SK-N-SH treated with all-trans-retinoic acid at 6 μM for 48 hours (cell line): ENCODE measurements at regions not wholly inside any gene's neighbourhood (a gene's known extent, or its start where the extent isn't known, plus 50 kb on each side); places are given as distances from the start of the nearest gene placed in this dataset.

Source experiments
- ATAC-seq: fragments of 200-7000 bp; cut with Tn5 transposase; 3 replicates; pipeline ENCODE4 v1.9.1; 2020; ENCODE audit warnings: mild to moderate bottlenecking, moderate library complexity
- ARNTL ChIP-seq: fragments of 450-650 bp; formaldehyde crosslinking; IDR thresholded peaks from 2 replicates; pipeline ENCODE4 v1.5.0; 2020; ENCODE audit warnings: low read depth, mild to moderate bottlenecking, moderate library complexity, borderline replicate concordance
- BACH2 ChIP-seq: fragments of 250-450 bp; sonication (Bioruptor Pico); IDR thresholded peaks from 2 replicates; pipeline ENCODE4 v1.9.0; 2021; ENCODE audit warnings: mild to moderate bottlenecking, borderline replicate concordance
- CREB5 ChIP-seq: fragments of 250-450 bp; sonication (Bioruptor Pico); IDR thresholded peaks from 2 replicates; pipeline ENCODE4 v1.5.1; 2020; ENCODE audit warnings: low read depth, mild to moderate bottlenecking, moderate library complexity
- CSDC2 ChIP-seq: fragments of 250-450 bp; sonication (Bioruptor Pico); IDR thresholded peaks from 2 replicates; pipeline ENCODE4 v1.5.0; 2020; ENCODE audit warnings: mild to moderate bottlenecking, moderate library complexity
- CSRNP3 ChIP-seq: fragments of 250-450 bp; sonication (Bioruptor Pico); IDR thresholded peaks from 2 replicates; pipeline ENCODE4 v1.5.1; 2021; ENCODE audit warnings: mild to moderate bottlenecking, moderate library complexity
- ESRRG ChIP-seq: fragments of 250-450 bp; sonication (Bioruptor Pico); IDR thresholded peaks from 2 replicates; pipeline ENCODE4 v1.6.1; 2021; ENCODE audit warnings: mild to moderate bottlenecking
- GLIS3 ChIP-seq: fragments of 250-450 bp; sonication (Bioruptor Pico); IDR thresholded peaks from 2 replicates; pipeline ENCODE4 v1.5.0; 2020; ENCODE audit warnings: mild to moderate bottlenecking, moderate library complexity
- ISL1 ChIP-seq: fragments of 250-450 bp; sonication (Bioruptor Pico); IDR thresholded peaks from 2 replicates; pipeline ENCODE4 v2.1.2; 2022; ENCODE audit warnings: mild to moderate bottlenecking, moderate library complexity
- OSR1 ChIP-seq: fragments of 250-450 bp; sonication (Bioruptor Pico); IDR thresholded peaks from 2 replicates; pipeline ENCODE4 v1.8.0; 2022; ENCODE audit warnings: moderate library complexity, mild to moderate bottlenecking, inconsistent platforms
- PATZ1 ChIP-seq: fragments of 250-450 bp; sonication (Bioruptor Pico); IDR thresholded peaks from 2 replicates; pipeline ENCODE4 v1.8.0; 2020; ENCODE audit warnings: mild to moderate bottlenecking, moderate library complexity, borderline replicate concordance
- POU6F1 ChIP-seq: fragments of 250-450 bp; sonication (Bioruptor Pico); IDR thresholded peaks from 2 replicates; pipeline ENCODE4 v1.8.0; 2021; ENCODE audit warnings: low read depth, mild to moderate bottlenecking, moderate library complexity, borderline replicate concordance
- PPARA ChIP-seq: fragments of 250-450 bp; sonication (Bioruptor Pico); IDR thresholded peaks from 2 replicates; pipeline ENCODE4 v1.5.0; 2020; ENCODE audit warnings: mild to moderate bottlenecking, borderline replicate concordance
- RARB ChIP-seq: fragments of 250-450 bp; sonication (Bioruptor Pico); IDR thresholded peaks from 2 replicates; pipeline ENCODE4 v1.8.0; 2021; ENCODE audit warnings: mild to moderate bottlenecking, moderate library complexity
- SNAI2 ChIP-seq: fragments of 250-450 bp; sonication (Bioruptor Pico); IDR thresholded peaks from 2 replicates; pipeline ENCODE4 v1.5.0; 2020; ENCODE audit warnings: mild to moderate bottlenecking, moderate library complexity
- TCF4 ChIP-seq: fragments of 250-450 bp; sonication (Bioruptor Pico); IDR thresholded peaks from 2 replicates; pipeline ENCODE4 v1.8.0; 2021; ENCODE audit warnings: mild to moderate bottlenecking, moderate library complexity, borderline replicate concordance
- TOX ChIP-seq: fragments of 250-450 bp; sonication (Bioruptor Pico); IDR thresholded peaks from 2 replicates; pipeline ENCODE4 v1.8.0; 2021; ENCODE audit warnings: mild to moderate bottlenecking, moderate library complexity, borderline replicate concordance
- TSHZ2 ChIP-seq: fragments of 250-450 bp; sonication (Bioruptor Pico); IDR thresholded peaks from 2 replicates; pipeline ENCODE4 v1.5.0; 2020; ENCODE audit warnings: mild to moderate bottlenecking, moderate library complexity
- ZC3H10 ChIP-seq: fragments of 250-450 bp; sonication (Bioruptor Pico); IDR thresholded peaks from 2 replicates; pipeline ENCODE4 v1.5.1; 2021; ENCODE audit warnings: mild to moderate bottlenecking, moderate library complexity
- ZFP3 ChIP-seq: fragments of 250-450 bp; sonication (Bioruptor Pico); IDR thresholded peaks from 2 replicates; pipeline ENCODE4 v1.5.0; 2020; ENCODE audit warnings: mild to moderate bottlenecking, moderate library complexity
- ZFP30 ChIP-seq: fragments of 450-650 bp; formaldehyde crosslinking; IDR thresholded peaks from 2 replicates; pipeline ENCODE4 v1.5.0; 2022; ENCODE audit warnings: mild to moderate bottlenecking, moderate library complexity
- ZNF565 ChIP-seq: fragments of 450-650 bp; formaldehyde crosslinking; conservative IDR thresholded peaks from 2 replicates; pipeline ENCODE4 v1.5.0; 2020; ENCODE audit warnings: low read depth, mild to moderate bottlenecking, moderate library complexity
- ZNF70 ChIP-seq: fragments of 450-650 bp; formaldehyde crosslinking; IDR thresholded peaks from 2 replicates; pipeline ENCODE4 v1.5.0; 2020; ENCODE audit warnings: mild to moderate bottlenecking, moderate library complexity
- ZNF8 ChIP-seq: fragments of 450-650 bp; formaldehyde crosslinking; IDR thresholded peaks from 2 replicates; pipeline ENCODE4 v1.5.0; 2020; ENCODE audit warnings: mild to moderate bottlenecking, moderate library complexity

GRCh38 chr3:144189044-144189443, 217.4 kb downstream of the DIPK2A start:
- TF ChIP-seq TSHZ2 (CRISPR knock-in tag) (no peak), PATZ1 (CRISPR knock-in tag) (no peak), ZNF70 (CRISPR knock-in tag) (no peak), GLIS3 (CRISPR knock-in tag) (no peak), TOX (no peak), ESRRG (CRISPR knock-in tag) (no peak), POU6F1 (CRISPR knock-in tag) (no peak), RARB (no peak), ZNF565 (CRISPR knock-in tag) (no peak), ARNTL (CRISPR knock-in tag) (no peak), ZFP30 (CRISPR knock-in tag) (no peak)
- no peak for ATAC-seq

- ATAC-seq, result no peak
- no peak for TF ChIP-seq TOX
- TF ChIP-seq PPARA (CRISPR knock-in tag), result no peak
- TF ChIP-seq ZC3H10 (CRISPR knock-in tag), result no peak
- TF ChIP-seq GLIS3 (CRISPR knock-in tag), result no peak
- no peak for TF ChIP-seq ARNTL (CRISPR knock-in tag)
- no peak for TF ChIP-seq TSHZ2 (CRISPR knock-in tag)
- no peak for TF ChIP-seq ZFP3 (CRISPR knock-in tag)
- no peak for TF ChIP-seq BACH2
- no peak for TF ChIP-seq CSRNP3
- TF ChIP-seq ISL1, result no peak
- TF ChIP-seq PATZ1 (CRISPR knock-in tag), result no peak
- no peak for TF ChIP-seq ZNF70 (CRISPR knock-in tag)
- TF ChIP-seq POU6F1 (CRISPR knock-in tag), result no peak
- no peak for TF ChIP-seq ZNF8 (CRISPR knock-in tag)
- no peak for TF ChIP-seq OSR1 (CRISPR knock-in tag)
- TF ChIP-seq ZNF565 (CRISPR knock-in tag), result no peak
- no peak for TF ChIP-seq CREB5 (CRISPR knock-in tag)
- TF ChIP-seq SNAI2, result no peak
- TF ChIP-seq TCF4, result no peak
- no peak for TF ChIP-seq CSDC2 (CRISPR knock-in tag)
Measured at GRCh38 chr3:144197116-144197515, 225.5 kb downstream of the DIPK2A start.
